ENCODE measurements at regions not wholly inside any gene's neighbourhood (a gene's known extent, or its start where the extent isn't known, plus 50 kb on each side); places are given as distances from the start of the nearest gene placed in this dataset.
"Not testable (repeated sequence)": the region's sequence is repeated elsewhere in the genome, so short reads cannot be mapped to it uniquely, and the experiment has no call there.

- not testable (repeated sequence) for TF ChIP-seq EZH2 (IDR thresholded peaks at IDR 0.05; ENCODE audit: low read length, missing control alignments); CTCF (conservative IDR thresholded peaks at IDR 0.05 in 1 of 2, IDR thresholded peaks at IDR 0.05 in 1 of 2; ENCODE audit: low read depth in 1 of 2, low read length in 2 of 2)
These were observed 2002.0 kb upstream of the CDH6 start for GRCh38 chr5:29191269-29192048.

Data from fibroblast of lung (primary cell).